Activated naive CD8-positive, alpha-beta T cell treated with anti-CD3 and anti-CD28 coated beads for 36 hours (primary cell): ENCODE measurements at regions not wholly inside any gene's neighbourhood (a gene's known extent, or its start where the extent isn't known, plus 50 kb on each side); places are given as distances from the start of the nearest gene placed in this dataset.
"Not testable (repeated sequence)": the region's sequence is repeated elsewhere in the genome, so short reads cannot be mapped to it uniquely, and the experiment has no call there.

Experiments
- DNase-seq: peaks from one replicate; pipeline ENCODE4 v3.0.0; 2021
- H3K27ac Mint-ChIP-seq: one replicate; pipeline ENCODE4 v1.8.0; 2022; ENCODE audit warnings: mild to moderate bottlenecking, moderate library complexity, mixed read lengths
- H3K27me3 Mint-ChIP-seq: one replicate; pipeline ENCODE4 v1.8.0; 2022; ENCODE audit warnings: mild to moderate bottlenecking, mixed read lengths
- H3K36me3 Mint-ChIP-seq: one replicate; pipeline ENCODE4 v1.8.0; 2021; ENCODE audit warnings: mild to moderate bottlenecking, mixed read lengths
- H3K4me1 Mint-ChIP-seq: one replicate; pipeline ENCODE4 v1.8.0; 2021; ENCODE audit warnings: mixed read lengths
- H3K4me3 Mint-ChIP-seq: one replicate; pipeline ENCODE4 v1.8.0; 2022; ENCODE audit warnings: mild to moderate bottlenecking, moderate library complexity, mixed read lengths
- H3K9me3 Mint-ChIP-seq: one replicate; pipeline ENCODE4 v1.8.0; 2022; ENCODE audit warnings: mixed read lengths

GRCh38 chr2:242043538-242044312 lies 174.2 kb downstream of the RTP5 start:
- Mint-ChIP-seq H3K9me3 (no peaks in the 10 kb centered on the region), H3K36me3 (no peaks in the 10 kb centered on the region), H3K27ac (no peak overlapping the region), H3K27me3 (peaks cover 22% of the 10 kb centered on the region), H3K4me1 (no peaks in the 10 kb centered on the region), H3K4me3 (no peak overlapping the region)
- no peak for DNase-seq

GRCh38 chr2:242044313-242044590 lies 174.7 kb downstream of the RTP5 start:
- no peaks in the 10 kb centered on the region for H3K9me3 Mint-ChIP-seq

GRCh38 chr2:242045596-242046144 lies 176.1 kb downstream of the RTP5 start:
- not testable (repeated sequence) for H3K4me3 Mint-ChIP-seq, H3K27ac Mint-ChIP-seq, DNase-seq

More at GRCh38 chr2:242044313-242044590, 174.7 kb downstream of the RTP5 start:
- Mint-ChIP-seq H3K27me3 (peaks cover 22% of the 10 kb centered on the region), H3K4me1 (no peaks in the 10 kb centered on the region), H3K27ac (no peak overlapping the region), H3K4me3 (no peak overlapping the region), H3K36me3 (no peaks in the 10 kb centered on the region)
- DNase-seq, result no peak

GRCh38 chr2:242046206-242046826 lies 176.8 kb downstream of the RTP5 start:
- H3K4me1 Mint-ChIP-seq, result no peaks in the 10 kb centered on the region
- no peaks in the 10 kb centered on the region for H3K36me3 Mint-ChIP-seq
- no peak overlapping the region for H3K27ac Mint-ChIP-seq
- DNase-seq, result no peak
- H3K9me3 Mint-ChIP-seq, result no peaks in the 10 kb centered on the region
- H3K4me3 Mint-ChIP-seq, result no peak overlapping the region
- peaks cover 22% of the 10 kb centered on the region for H3K27me3 Mint-ChIP-seq

More at GRCh38 chr2:242045596-242046144, 176.1 kb downstream of the RTP5 start:
- H3K36me3 Mint-ChIP-seq, H3K9me3 Mint-ChIP-seq, H3K4me1 Mint-ChIP-seq: not testable (repeated sequence)
- H3K27me3 Mint-ChIP-seq, result peaks cover 22% of the 10 kb centered on the region

- Mint-ChIP-seq H3K27ac (no peak overlapping the region), H3K4me3 (no peak overlapping the region), H3K9me3 (no peaks in the 10 kb centered on the region), H3K4me1 (no peaks in the 10 kb centered on the region), H3K36me3 (no peaks in the 10 kb centered on the region), H3K27me3 (peaks cover 17% of the 10 kb centered on the region)
- no peak for DNase-seq
Measured at GRCh38 chr2:242047963-242048362, 178.4 kb downstream of the RTP5 start.

- H3K36me3 Mint-ChIP-seq, result no peaks in the 10 kb centered on the region
- no peak overlapping the region for H3K4me3 Mint-ChIP-seq
- no peak for DNase-seq
- peaks cover 14% of the 10 kb centered on the region for H3K27me3 Mint-ChIP-seq
- no peak overlapping the region for H3K27ac Mint-ChIP-seq
- no peaks in the 10 kb centered on the region for H3K9me3 Mint-ChIP-seq
- H3K4me1 Mint-ChIP-seq, result no peaks in the 10 kb centered on the region
Measured at GRCh38 chr2:242048479-242048878, 178.9 kb downstream of the RTP5 start.

- DNase-seq, H3K27ac Mint-ChIP-seq, H3K4me1 Mint-ChIP-seq, H3K27me3 Mint-ChIP-seq, H3K4me3 Mint-ChIP-seq, H3K9me3 Mint-ChIP-seq, H3K36me3 Mint-ChIP-seq: not testable (repeated sequence)
Measured at GRCh38 chr2:242049492-242049891, 180.0 kb downstream of the RTP5 start.

- Mint-ChIP-seq H3K9me3 (no peaks in the 10 kb centered on the region), H3K27ac (no peak overlapping the region), H3K4me3 (no peak overlapping the region), H3K36me3 (no peaks in the 10 kb centered on the region), H3K27me3 (peaks cover 3% of the 10 kb centered on the region), H3K4me1 (no peaks in the 10 kb centered on the region)
- DNase-seq, result no peak
Measured at GRCh38 chr2:242051463-242051862, 181.9 kb downstream of the RTP5 start.

- no peaks in the 10 kb centered on the region for H3K4me1 Mint-ChIP-seq
Measured at GRCh38 chr2:242052421-242052820, 182.9 kb downstream of the RTP5 start.

GRCh38 chr2:242053921-242054320 lies 184.4 kb downstream of the RTP5 start:
- Mint-ChIP-seq H3K4me3 (no peak overlapping the region), H3K36me3 (no peaks in the 10 kb centered on the region), H3K4me1 (no peaks in the 10 kb centered on the region), H3K27ac (no peak overlapping the region), H3K27me3 (peaks cover 7% of the 10 kb centered on the region), H3K9me3 (no peaks in the 10 kb centered on the region)
- DNase-seq, result no peak

More at GRCh38 chr2:242052421-242052820, 182.9 kb downstream of the RTP5 start:
- no peak for DNase-seq
- Mint-ChIP-seq H3K27me3 (peaks cover 6% of the 10 kb centered on the region), H3K36me3 (no peaks in the 10 kb centered on the region), H3K4me3 (no peak overlapping the region), H3K27ac (no peak overlapping the region), H3K9me3 (no peaks in the 10 kb centered on the region)

GRCh38 chr2:242054406-242054805 lies 184.9 kb downstream of the RTP5 start:
- no peaks in the 10 kb centered on the region for H3K9me3 Mint-ChIP-seq
- no peak overlapping the region for H3K4me3 Mint-ChIP-seq
- peaks cover 11% of the 10 kb centered on the region for H3K27me3 Mint-ChIP-seq
- H3K4me1 Mint-ChIP-seq, result no peaks in the 10 kb centered on the region
- no peak overlapping the region for H3K27ac Mint-ChIP-seq
- no peak for DNase-seq
- no peaks in the 10 kb centered on the region for H3K36me3 Mint-ChIP-seq

GRCh38 chr2:242054881-242055801 lies 185.6 kb downstream of the RTP5 start:
- Mint-ChIP-seq H3K4me1 (no peaks in the 10 kb centered on the region), H3K36me3 (no peaks in the 10 kb centered on the region), H3K27ac (no peak overlapping the region), H3K4me3 (no peak overlapping the region), H3K27me3 (peaks cover 10% of the 10 kb centered on the region), H3K9me3 (no peaks in the 10 kb centered on the region)
- no peak for DNase-seq

- Mint-ChIP-seq H3K36me3 (no peaks in the 10 kb centered on the region), H3K4me3 (no peak overlapping the region), H3K27me3 (peaks cover 10% of the 10 kb centered on the region), H3K27ac (no peak overlapping the region), H3K4me1 (no peaks in the 10 kb centered on the region), H3K9me3 (peaks cover 1% of the 10 kb centered on the region)
- no peak for DNase-seq
Measured at GRCh38 chr2:242056026-242056425, 186.5 kb downstream of the RTP5 start.

- no peak overlapping the region for H3K4me3 Mint-ChIP-seq
- DNase-seq, result no peak
- no peaks in the 10 kb centered on the region for H3K4me1 Mint-ChIP-seq
- no peaks in the 10 kb centered on the region for H3K36me3 Mint-ChIP-seq
- H3K9me3 Mint-ChIP-seq, result peaks cover 1% of the 10 kb centered on the region
- H3K27me3 Mint-ChIP-seq, result peaks cover 10% of the 10 kb centered on the region
- H3K27ac Mint-ChIP-seq, result no peak overlapping the region
Measured at GRCh38 chr2:242056785-242057184, 187.3 kb downstream of the RTP5 start.
